CD8-positive, alpha-beta memory T cell (primary cell): ENCODE measurements at regions not wholly inside any gene's neighbourhood (a gene's known extent, or its start where the extent isn't known, plus 50 kb on each side); places are given as distances from the start of the nearest gene placed in this dataset.

Experiments
- CTCF ChIA-PET: fragments of 350-600 bp; sonication (Branson Sonifier 250); formaldehyde crosslinking; loops from one replicate; lab custom pipeline; 2021; ENCODE audit warnings: antibody characterized with exemption; lab: Charles Lee
- POLR2A ChIA-PET: fragments of 350-600 bp; sonication (Branson Sonifier 250); formaldehyde crosslinking; loops from one replicate; lab custom pipeline; 2021; ENCODE audit warnings: antibody characterized with exemption; lab: Charles Lee
- DNase-seq, 5 donors: peaks; one replicate each; pipeline versions ENCODE4 v3.0.0 to v3.0.0-alpha.2; 2020 to 2022; ENCODE audit warnings: mixed read lengths in 1 of 5
- H3K27ac ChIP-seq: one replicate; pipeline ENCODE4 v1.7.0; 2013; ENCODE audit warnings: low read depth, mild to moderate bottlenecking, low read length, moderate library complexity
- H3K27me3 ChIP-seq: 2 replicates; pipeline ENCODE4 v1.7.0; 2013; ENCODE audit warnings: low read length, mild to moderate bottlenecking; ENCODE audit not compliant: insufficient read depth, poor library complexity, severe bottlenecking
- H3K36me3 ChIP-seq: 2 replicates; pipeline ENCODE4 v1.7.0; 2013; ENCODE audit warnings: mild to moderate bottlenecking, low read length, moderate library complexity; ENCODE audit not compliant: insufficient read depth
- H3K4me1 ChIP-seq: 2 replicates; pipeline ENCODE4 v1.7.0; 2013; ENCODE audit warnings: mild to moderate bottlenecking, low read length, moderate library complexity; ENCODE audit not compliant: insufficient read depth
- H3K4me3 ChIP-seq: 2 replicates; pipeline ENCODE4 v1.7.0; 2013; ENCODE audit warnings: mild to moderate bottlenecking, low read length
- H3K9me3 ChIP-seq: 2 replicates; pipeline ENCODE4 v1.7.0; 2013; ENCODE audit warnings: mild to moderate bottlenecking, low read length
- H3K27ac Mint-ChIP-seq, 8 donors: one replicate each; pipeline ENCODE4 v1.8.0; 2020 to 2021; ENCODE audit warnings: mixed read lengths in 8 of 8, mild to moderate bottlenecking in 6 of 8, inconsistent platforms in 3 of 8, moderate library complexity in 3 of 8
- H3K27me3 Mint-ChIP-seq, 2 donors: one replicate each; pipeline ENCODE4 v1.8.0; 2020 to 2021; ENCODE audit warnings: mixed read lengths in 2 of 2, mild to moderate bottlenecking in 1 of 2, moderate library complexity in 1 of 2
- H3K36me3 Mint-ChIP-seq, 3 donors: one replicate each; pipeline ENCODE4 v1.8.0; 2020 to 2021; ENCODE audit warnings: mixed read lengths in 3 of 3, inconsistent platforms in 1 of 3, mild to moderate bottlenecking in 1 of 3
- H3K4me1 Mint-ChIP-seq, 3 donors: one replicate each; pipeline ENCODE4 v1.8.0; 2020 to 2021; ENCODE audit warnings: mixed read lengths in 3 of 3, inconsistent platforms in 1 of 3, mild to moderate bottlenecking in 1 of 3
- H3K4me3 Mint-ChIP-seq, 7 donors: one replicate each; pipeline ENCODE4 v1.8.0; 2020 to 2021; ENCODE audit warnings: mixed read lengths in 7 of 7, mild to moderate bottlenecking in 6 of 7, moderate library complexity in 4 of 7, inconsistent platforms in 2 of 7
- H3K9me3 Mint-ChIP-seq, 5 donors: one replicate each; pipeline ENCODE4 v1.8.0; 2020 to 2022; ENCODE audit warnings: mixed read lengths in 5 of 5, mild to moderate bottlenecking in 3 of 5, moderate library complexity in 2 of 5, inconsistent platforms in 1 of 5

DNA sequence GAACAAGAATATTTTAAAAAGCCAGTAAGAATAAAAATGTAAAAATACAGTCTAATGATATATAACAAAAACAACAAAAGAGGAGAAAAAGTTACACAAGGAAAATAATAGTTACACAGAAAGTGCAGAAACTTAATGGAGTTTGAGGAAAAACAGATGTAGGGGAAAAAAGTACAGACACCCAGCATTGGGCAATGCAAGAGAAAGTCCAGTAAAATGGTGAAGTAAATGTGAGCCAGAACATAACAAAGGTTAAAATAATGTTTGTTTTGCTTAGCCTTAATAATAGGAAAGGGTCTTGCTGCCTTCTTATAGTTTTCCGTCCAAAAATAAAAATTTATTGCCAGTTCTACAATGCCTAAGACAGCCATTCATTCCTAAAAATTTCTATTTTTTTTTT lies 364.2 kb downstream of the NNT start:
- Mint-ChIP-seq H3K4me3 (no peak overlapping the region), H3K27ac (no peak overlapping the region), H3K36me3 (peaks cover 0 to 2% (median 0%) of the 10 kb centered on the region in 3 donors), H3K27me3 (no peaks in the 10 kb centered on the region), H3K4me1 (no peaks in the 10 kb centered on the region), H3K9me3 (peaks cover 5 to 17% (median 13%) of the 10 kb centered on the region in 5 donors)
- ChIA-PET CTCF (no interaction called here), POLR2A (no interaction called here)
- no peaks in the 10 kb centered on the region for H3K27me3 ChIP-seq
- DNase-seq: no peak
- no peaks in the 10 kb centered on the region for H3K36me3 ChIP-seq
- H3K4me3 ChIP-seq: no peak overlapping the region
- no peak overlapping the region for H3K27ac ChIP-seq
- no peaks in the 10 kb centered on the region for H3K9me3 ChIP-seq
- no peaks in the 10 kb centered on the region for H3K4me1 ChIP-seq

DNA sequence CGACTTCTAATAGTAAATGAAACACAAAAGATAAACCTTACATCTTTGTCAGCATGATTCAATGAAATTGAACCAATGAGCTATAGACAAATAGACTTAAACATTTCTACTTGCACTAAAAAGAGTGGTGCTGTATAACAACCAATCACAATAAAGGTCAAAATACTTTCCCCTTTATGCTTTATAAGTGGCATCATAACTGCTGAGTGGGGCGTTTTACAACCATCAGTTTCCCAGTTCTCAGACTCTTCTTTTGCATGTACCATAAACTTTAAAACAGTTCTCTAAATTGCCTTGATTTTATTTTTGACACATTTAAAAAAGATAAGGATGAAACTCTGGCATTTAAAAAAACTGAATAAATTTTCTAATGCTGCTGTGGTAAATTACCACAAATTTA lies 356.2 kb downstream of the NNT start:
- Mint-ChIP-seq H3K36me3 (no peaks in the 10 kb centered on the region), H3K9me3 (peaks cover under 1 to 17% (median 4%) of the 10 kb centered on the region in 5 donors), H3K4me1 (no peaks in the 10 kb centered on the region), H3K4me3 (no peak overlapping the region), H3K27ac (no peak overlapping the region), H3K27me3 (no peaks in the 10 kb centered on the region)
- Histone ChIP-seq H3K4me3 (no peak overlapping the region), H3K9me3 (no peaks in the 10 kb centered on the region), H3K27ac (no peak overlapping the region), H3K36me3 (no peaks in the 10 kb centered on the region), H3K4me1 (no peaks in the 10 kb centered on the region), H3K27me3 (no peaks in the 10 kb centered on the region)
- POLR2A ChIA-PET: no interaction called here
- CTCF ChIA-PET: no interaction called here
- DNase-seq: no peak

DNA sequence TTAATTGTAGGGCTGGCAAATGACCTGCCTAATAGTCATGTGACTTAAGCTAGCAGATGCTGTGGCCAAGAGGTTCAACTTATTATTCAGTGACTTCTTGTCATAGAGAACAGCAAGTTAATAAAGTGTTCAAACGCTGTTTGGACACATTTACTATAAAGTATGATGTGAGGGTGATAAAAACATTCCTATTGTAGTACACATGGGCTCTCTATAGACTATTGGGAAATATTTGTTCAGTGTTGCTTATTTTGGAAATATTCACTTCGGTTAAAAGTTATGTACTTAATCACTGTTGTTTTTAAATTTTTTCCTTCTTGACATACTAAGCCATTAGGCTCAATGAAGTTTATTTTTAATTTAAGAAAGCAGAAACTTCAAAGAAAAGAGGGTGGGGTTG lies 345.0 kb downstream of the NNT start:
- Histone ChIP-seq H3K27ac (no peak overlapping the region), H3K4me3 (no peak overlapping the region), H3K4me1 (no peaks in the 10 kb centered on the region), H3K36me3 (no peaks in the 10 kb centered on the region), H3K9me3 (no peaks in the 10 kb centered on the region), H3K27me3 (no peaks in the 10 kb centered on the region)
- peaks cover 0 to 23% (median 7%) of the 10 kb centered on the region in 5 donors for H3K9me3 Mint-ChIP-seq
- POLR2A ChIA-PET: no interaction called here
- no peaks in the 10 kb centered on the region for H3K4me1 Mint-ChIP-seq
- no peaks in the 10 kb centered on the region for H3K36me3 Mint-ChIP-seq
- DNase-seq: no peak
- CTCF ChIA-PET: no interaction called here
- no peak overlapping the region for H3K4me3 Mint-ChIP-seq
- H3K27me3 Mint-ChIP-seq: no peaks in the 10 kb centered on the region
- no peak overlapping the region for H3K27ac Mint-ChIP-seq

DNA sequence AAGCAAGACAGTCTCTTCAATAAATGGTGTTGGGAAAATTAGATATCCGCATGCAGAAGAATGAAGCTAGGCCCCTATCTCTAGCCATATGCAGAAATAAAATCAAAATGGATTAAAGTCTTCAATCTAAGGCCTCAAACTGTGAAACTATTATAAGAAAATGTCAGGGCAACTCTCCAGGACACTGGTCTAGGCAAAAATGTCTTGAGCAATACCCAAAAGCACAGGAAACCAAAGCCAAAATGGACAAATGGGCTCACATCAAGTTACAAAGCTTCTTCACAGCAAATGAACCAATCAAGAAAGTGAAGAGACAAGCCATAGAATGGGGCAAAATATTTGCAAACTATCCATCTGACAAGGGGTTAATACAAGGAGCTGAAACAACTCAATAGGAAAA lies 338.8 kb downstream of the NNT start:
- no peaks in the 10 kb centered on the region for H3K27me3 Mint-ChIP-seq
- H3K4me1 Mint-ChIP-seq: no peaks in the 10 kb centered on the region
- no peaks in the 10 kb centered on the region for H3K9me3 ChIP-seq
- H3K27me3 ChIP-seq: no peaks in the 10 kb centered on the region
- H3K36me3 ChIP-seq: no peaks in the 10 kb centered on the region
- H3K4me1 ChIP-seq: no peaks in the 10 kb centered on the region
- H3K9me3 Mint-ChIP-seq: peaks cover 2 to 37% (median 14%) of the 10 kb centered on the region in 5 donors
- H3K4me3 Mint-ChIP-seq: no peak overlapping the region
- no peak overlapping the region for H3K27ac ChIP-seq
- ChIA-PET POLR2A (no interaction called here), CTCF (no interaction called here)
- DNase-seq: no peak
- no peak overlapping the region for H3K4me3 ChIP-seq
- H3K27ac Mint-ChIP-seq: no peak overlapping the region
- no peaks in the 10 kb centered on the region for H3K36me3 Mint-ChIP-seq

DNA sequence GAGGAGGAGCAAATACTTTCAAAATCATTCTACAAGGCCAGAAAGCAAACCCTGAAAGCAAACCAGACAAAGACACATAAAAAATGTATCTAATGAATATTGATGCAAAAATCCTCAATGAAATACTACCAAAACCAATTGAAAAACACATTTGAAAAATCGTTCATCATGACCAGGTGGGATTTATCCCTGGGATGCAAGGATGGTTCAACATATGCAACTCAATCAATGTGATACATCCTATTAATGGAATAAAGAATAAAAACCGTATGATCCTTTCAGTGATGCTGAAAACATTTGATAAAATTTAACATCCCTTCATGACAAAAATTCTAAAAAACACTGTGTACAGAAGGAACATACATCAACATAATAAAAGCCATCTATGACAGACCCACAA lies 337.6 kb downstream of the NNT start:
- no peak overlapping the region for H3K27ac Mint-ChIP-seq
- CTCF ChIA-PET: no interaction called here
- Histone ChIP-seq H3K4me1 (no peaks in the 10 kb centered on the region), H3K27ac (no peak overlapping the region), H3K27me3 (no peaks in the 10 kb centered on the region), H3K4me3 (no peak overlapping the region), H3K36me3 (no peaks in the 10 kb centered on the region), H3K9me3 (no peaks in the 10 kb centered on the region)
- H3K9me3 Mint-ChIP-seq: peaks cover 2 to 32% (median 13%) of the 10 kb centered on the region in 5 donors
- no peaks in the 10 kb centered on the region for H3K4me1 Mint-ChIP-seq
- no peaks in the 10 kb centered on the region for H3K27me3 Mint-ChIP-seq
- no peaks in the 10 kb centered on the region for H3K36me3 Mint-ChIP-seq
- no peak for DNase-seq
- POLR2A ChIA-PET: no interaction called here
- no peak overlapping the region for H3K4me3 Mint-ChIP-seq

DNA sequence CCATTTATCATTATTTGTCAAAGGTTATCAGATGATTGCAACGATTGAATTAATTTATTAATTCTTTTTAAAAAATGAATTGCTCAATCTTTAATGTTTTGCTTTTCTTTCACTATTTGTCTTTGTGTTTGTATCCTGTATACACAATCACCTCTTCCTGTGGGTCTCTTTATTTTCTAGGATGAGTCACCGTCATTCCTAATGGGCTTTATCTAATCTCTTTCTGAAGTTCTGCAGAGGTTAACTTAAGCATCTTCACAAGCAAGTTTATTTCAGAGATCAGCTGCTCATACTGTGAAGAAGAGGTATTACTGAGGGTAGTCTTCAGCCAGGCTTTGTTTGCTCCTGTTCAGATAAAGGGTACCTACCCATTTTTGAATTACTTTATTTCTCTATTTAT lies 323.9 kb downstream of the NNT start:
- Histone ChIP-seq H3K27me3 (no peaks in the 10 kb centered on the region), H3K36me3 (no peaks in the 10 kb centered on the region), H3K4me3 (no peak overlapping the region), H3K27ac (no peak overlapping the region), H3K4me1 (no peaks in the 10 kb centered on the region), H3K9me3 (no peaks in the 10 kb centered on the region)
- POLR2A ChIA-PET: no interaction called here
- DNase-seq: no peak
- peaks cover 2 to 7% (median 3%) of the 10 kb centered on the region in 5 donors for H3K9me3 Mint-ChIP-seq
- CTCF ChIA-PET: no interaction called here
- H3K27ac Mint-ChIP-seq: no peak overlapping the region
- no peaks in the 10 kb centered on the region for H3K36me3 Mint-ChIP-seq
- peaks cover 0 to 1% of the 10 kb centered on the region in 2 donors for H3K27me3 Mint-ChIP-seq
- no peak overlapping the region for H3K4me3 Mint-ChIP-seq
- no peaks in the 10 kb centered on the region for H3K4me1 Mint-ChIP-seq

DNA sequence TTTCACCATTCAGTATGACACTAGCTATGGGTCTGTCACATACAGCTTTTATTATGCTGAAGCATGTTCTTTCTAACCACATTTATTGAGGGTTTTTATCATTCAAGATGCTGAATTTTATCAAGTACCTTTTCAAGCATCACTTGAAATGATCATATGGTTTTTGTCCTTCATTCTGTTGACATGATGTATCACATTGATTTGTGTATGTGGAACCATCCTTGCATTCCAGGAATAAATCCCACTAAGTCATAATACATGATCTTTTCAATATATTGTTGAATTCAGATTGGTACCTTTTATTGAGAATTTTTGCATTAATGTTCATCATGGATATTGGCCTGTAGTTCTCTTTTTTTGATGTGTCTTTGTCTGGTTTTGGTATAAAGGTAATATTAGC lies 317.4 kb downstream of the NNT start:
- no peak overlapping the region for H3K27ac Mint-ChIP-seq
- H3K4me3 ChIP-seq: no peak overlapping the region
- ChIA-PET CTCF (no interaction called here), POLR2A (no interaction called here)
- H3K36me3 ChIP-seq: no peaks in the 10 kb centered on the region
- no peaks in the 10 kb centered on the region for H3K27me3 ChIP-seq
- no peaks in the 10 kb centered on the region for H3K27me3 Mint-ChIP-seq
- H3K4me3 Mint-ChIP-seq: no peak overlapping the region
- DNase-seq: no peak
- H3K9me3 Mint-ChIP-seq: peaks cover 4 to 10% (median 8%) of the 10 kb centered on the region in 5 donors
- H3K4me1 ChIP-seq: no peaks in the 10 kb centered on the region
- no peaks in the 10 kb centered on the region for H3K36me3 Mint-ChIP-seq
- no peaks in the 10 kb centered on the region for H3K4me1 Mint-ChIP-seq
- H3K27ac ChIP-seq: no peak overlapping the region
- H3K9me3 ChIP-seq: no peaks in the 10 kb centered on the region

DNA sequence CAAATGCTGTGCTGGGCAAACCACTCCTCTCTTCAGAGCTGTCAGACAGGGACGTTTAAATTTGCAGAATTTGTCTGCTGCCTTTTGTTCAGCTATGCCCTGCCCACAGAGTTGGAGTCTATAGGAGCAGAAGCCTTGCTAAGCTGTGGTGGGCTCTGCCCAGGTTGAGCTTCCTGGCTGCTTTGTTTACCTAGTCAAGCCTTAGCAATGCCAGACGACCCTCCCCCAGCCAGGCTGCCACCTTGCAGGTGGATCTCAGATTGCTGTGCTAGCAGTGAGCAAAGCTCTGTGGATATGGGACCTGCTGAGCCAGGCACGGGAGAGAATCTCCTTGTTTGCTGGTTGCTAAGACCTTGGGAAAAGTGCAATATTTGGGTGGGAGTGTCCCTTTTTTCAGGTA lies 314.9 kb downstream of the NNT start:
- DNase-seq: no peak
- Mint-ChIP-seq H3K9me3 (peaks cover 4 to 10% (median 5%) of the 10 kb centered on the region in 5 donors), H3K4me1 (no peaks in the 10 kb centered on the region), H3K36me3 (no peaks in the 10 kb centered on the region), H3K27ac (no peak overlapping the region), H3K27me3 (no peaks in the 10 kb centered on the region), H3K4me3 (no peak overlapping the region)
- H3K36me3 ChIP-seq: no peaks in the 10 kb centered on the region
- H3K9me3 ChIP-seq: no peaks in the 10 kb centered on the region
- no peaks in the 10 kb centered on the region for H3K4me1 ChIP-seq
- POLR2A ChIA-PET: no interaction called here
- no peaks in the 10 kb centered on the region for H3K27me3 ChIP-seq
- H3K27ac ChIP-seq: no peak overlapping the region
- CTCF ChIA-PET: no interaction called here
- H3K4me3 ChIP-seq: no peak overlapping the region

DNA sequence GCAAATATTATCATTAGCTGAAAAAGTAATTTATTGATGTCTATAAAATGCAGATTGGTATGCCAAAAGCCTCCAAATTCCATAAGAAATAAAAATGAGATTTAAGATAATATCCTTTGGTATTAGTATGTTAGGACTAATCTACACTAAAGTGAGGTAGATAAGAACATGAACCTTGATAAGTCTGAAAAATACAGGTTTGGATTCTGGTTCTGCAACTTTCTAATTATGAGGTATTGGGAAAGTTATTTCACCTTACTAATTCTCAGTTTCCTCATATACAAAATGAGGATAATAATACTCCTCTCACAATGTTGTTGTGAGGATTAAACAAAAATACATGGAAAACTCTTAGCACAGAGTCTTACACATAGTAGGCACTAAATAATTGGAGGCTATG lies 300.1 kb downstream of the NNT start:
- Mint-ChIP-seq H3K9me3 (peaks cover 0 to 12% (median 7%) of the 10 kb centered on the region in 5 donors), H3K4me1 (no peaks in the 10 kb centered on the region), H3K27me3 (no peaks in the 10 kb centered on the region), H3K27ac (no peak overlapping the region), H3K36me3 (no peaks in the 10 kb centered on the region), H3K4me3 (no peak overlapping the region)
- H3K27ac ChIP-seq: no peak overlapping the region
- ChIA-PET POLR2A (no interaction called here), CTCF (no interaction called here)
- H3K9me3 ChIP-seq: no peaks in the 10 kb centered on the region
- H3K27me3 ChIP-seq: no peaks in the 10 kb centered on the region
- no peaks in the 10 kb centered on the region for H3K4me1 ChIP-seq
- no peak for DNase-seq
- no peak overlapping the region for H3K4me3 ChIP-seq
- H3K36me3 ChIP-seq: no peaks in the 10 kb centered on the region
